K562 (cell line): ENCODE measurements at regions not wholly inside any gene's neighbourhood (a gene's known extent, or its start where the extent isn't known, plus 50 kb on each side); places are given as distances from the start of the nearest gene placed in this dataset.

Source experiments
- CBX3 ChIP-seq, 2 experiments: IDR thresholded peaks; 1 replicate in 1 of 2; 2 replicates in 1 of 2; pipeline ENCODE4 v1.6.1; 2012; ENCODE audit warnings: inconsistent platforms in 2 of 2, low read length in 2 of 2, borderline replicate concordance in 1 of 2, control low read depth in 1 of 2
- OTX1 ChIP-seq: fragments of 450-650 bp; formaldehyde crosslinking; IDR thresholded peaks from 2 replicates; pipeline ENCODE4 v1.4.0; 2022; ENCODE audit warnings: mild to moderate bottlenecking
- POLR2A ChIP-seq: fragments of 450-650 bp; conservative IDR thresholded peaks from 2 replicates; pipeline ENCODE4 v1.6.1; 2016
- SLC30A9 ChIP-seq: fragments of 250-450 bp; sonication (Bioruptor Pico); IDR thresholded peaks from 2 replicates; pipeline ENCODE4 v1.8.0; 2022; ENCODE audit warnings: mild to moderate bottlenecking, moderate library complexity
- ZNF589 ChIP-seq: fragments of 200-800 bp; sonication (Bioruptor generic); IDR thresholded peaks from 2 replicates; pipeline ENCODE4 v1.6.1; 2016; ENCODE audit warnings: low read depth, missing genetic modification characterization, missing compliant biosample characterization
- TF ChIP-seq, protein P1 (sequence below): sonication (generic); formaldehyde crosslinking; IDR thresholded peaks from 2 replicates; pipeline ENCODE4 v1.8.1; 2023; ENCODE audit warnings: mild to moderate bottlenecking, missing genetic modification reagents
- TF ChIP-seq, protein P2 (sequence below): fragments of 250-450 bp; sonication (Bioruptor Pico); IDR thresholded peaks from 2 replicates; pipeline ENCODE4 v1.4.0; 2020; ENCODE audit warnings: mild to moderate bottlenecking, moderate library complexity
- TF ChIP-seq, protein P3 (sequence below), 2 experiments: fragments of 200-800 bp in 1 of 2; sonication (Bioruptor generic) in 1 of 2; sonication (generic) in 1 of 2; formaldehyde crosslinking in 1 of 2; IDR thresholded peaks in 1 of 2; conservative IDR thresholded peaks in 1 of 2; 2 replicates each; pipeline versions ENCODE4 v1.5.0 to v1.6.1; 2016 to 2020; ENCODE audit warnings: missing compliant biosample characterization in 1 of 2, missing genetic modification characterization in 1 of 2, missing genetic modification reagents in 1 of 2
- TF ChIP-seq, protein P4 (sequence below): fragments of 450-650 bp; formaldehyde crosslinking; IDR thresholded peaks from 2 replicates; pipeline ENCODE4 v1.4.0; 2020; ENCODE audit warnings: mild to moderate bottlenecking, mixed read lengths
- TF ChIP-seq, protein P5 (sequence below): sonication (generic); formaldehyde crosslinking; IDR thresholded peaks from 2 replicates; pipeline ENCODE4 v1.8.0; 2022; ENCODE audit warnings: mild to moderate bottlenecking, missing genetic modification reagents
- TF ChIP-seq, protein P6 (sequence below), 2 experiments: IDR thresholded peaks; 2 replicates each; pipeline ENCODE4 v1.6.1; 2011; ENCODE audit warnings: borderline replicate concordance in 1 of 2, control low read depth in 1 of 2, low read depth in 1 of 2, low read length in 1 of 2, mild to moderate bottlenecking in 1 of 2, mixed read lengths in 1 of 2, moderate library complexity in 1 of 2; ENCODE audit not compliant: insufficient read depth in 1 of 2, insufficient read length in 1 of 2, poor library complexity in 1 of 2, severe bottlenecking in 1 of 2; ENCODE audit errors: extremely low read depth in 1 of 2
- TF ChIP-seq, protein P7 (sequence below): fragments of 450-650 bp; IDR thresholded peaks from 2 replicates; pipeline ENCODE4 v1.6.1; 2016; ENCODE audit warnings: antibody characterized with exemption

DNA sequence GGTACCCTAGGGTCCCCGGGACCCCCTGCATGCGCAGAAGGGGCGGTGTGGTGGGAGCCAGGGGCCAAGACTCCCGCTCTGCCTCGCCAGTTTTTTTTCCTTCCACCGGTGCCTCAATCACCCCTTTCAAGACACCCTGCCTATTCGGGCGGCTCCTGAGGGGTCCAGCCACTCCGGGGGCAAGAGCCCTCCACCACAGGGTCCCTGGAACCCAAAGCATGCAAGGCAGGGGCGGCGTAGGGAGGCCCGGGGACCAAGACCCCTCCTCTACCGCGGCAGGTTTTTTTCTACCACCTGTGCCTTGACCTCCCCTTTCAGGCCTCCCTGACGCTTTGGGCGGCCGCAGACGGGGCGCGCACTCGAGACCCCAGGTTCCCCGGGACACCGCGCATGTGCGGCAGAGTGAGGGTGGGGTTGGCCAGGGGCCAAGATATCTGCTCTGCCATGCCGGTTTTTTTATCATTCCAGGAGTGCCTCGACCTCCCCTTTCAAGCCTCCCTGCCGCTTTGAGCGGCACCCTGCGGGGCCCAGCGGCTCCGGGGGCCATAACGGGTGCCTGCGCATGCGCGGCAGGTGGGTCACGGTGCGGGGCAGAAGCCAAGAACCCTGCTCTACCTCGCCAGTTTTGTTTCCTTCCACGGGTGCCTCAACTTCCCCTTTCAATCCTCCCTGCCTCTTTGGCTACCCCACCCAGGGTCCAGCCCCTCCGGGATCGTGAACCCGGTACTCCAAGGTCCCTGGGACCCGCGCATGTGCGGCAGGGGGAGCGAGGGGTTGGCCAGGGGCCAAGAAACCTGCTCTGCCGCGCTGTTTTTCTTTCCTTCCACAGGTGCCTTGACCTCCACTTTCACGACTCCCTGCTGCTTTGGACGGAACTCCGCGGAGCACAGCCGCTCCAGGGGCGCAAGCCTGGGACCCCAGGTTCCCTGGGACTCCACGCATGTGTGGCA is 328.1 kb downstream of the ALG10 start (continued):
- TF ChIP-seq, protein P1, sequence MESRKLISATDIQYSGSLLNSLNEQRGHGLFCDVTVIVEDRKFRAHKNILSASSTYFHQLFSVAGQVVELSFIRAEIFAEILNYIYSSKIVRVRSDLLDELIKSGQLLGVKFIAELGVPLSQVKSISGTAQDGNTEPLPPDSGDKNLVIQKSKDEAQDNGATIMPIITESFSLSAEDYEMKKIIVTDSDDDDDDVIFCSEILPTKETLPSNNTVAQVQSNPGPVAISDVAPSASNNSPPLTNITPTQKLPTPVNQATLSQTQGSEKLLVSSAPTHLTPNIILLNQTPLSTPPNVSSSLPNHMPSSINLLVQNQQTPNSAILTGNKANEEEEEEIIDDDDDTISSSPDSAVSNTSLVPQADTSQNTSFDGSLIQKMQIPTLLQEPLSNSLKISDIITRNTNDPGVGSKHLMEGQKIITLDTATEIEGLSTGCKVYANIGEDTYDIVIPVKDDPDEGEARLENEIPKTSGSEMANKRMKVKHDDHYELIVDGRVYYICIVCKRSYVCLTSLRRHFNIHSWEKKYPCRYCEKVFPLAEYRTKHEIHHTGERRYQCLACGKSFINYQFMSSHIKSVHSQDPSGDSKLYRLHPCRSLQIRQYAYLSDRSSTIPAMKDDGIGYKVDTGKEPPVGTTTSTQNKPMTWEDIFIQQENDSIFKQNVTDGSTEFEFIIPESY (CRISPR knock-in tag) = 0 out of 2 replicates have a peak, but pooled peaks have one; percentile 3
- TF ChIP-seq, protein P2, sequence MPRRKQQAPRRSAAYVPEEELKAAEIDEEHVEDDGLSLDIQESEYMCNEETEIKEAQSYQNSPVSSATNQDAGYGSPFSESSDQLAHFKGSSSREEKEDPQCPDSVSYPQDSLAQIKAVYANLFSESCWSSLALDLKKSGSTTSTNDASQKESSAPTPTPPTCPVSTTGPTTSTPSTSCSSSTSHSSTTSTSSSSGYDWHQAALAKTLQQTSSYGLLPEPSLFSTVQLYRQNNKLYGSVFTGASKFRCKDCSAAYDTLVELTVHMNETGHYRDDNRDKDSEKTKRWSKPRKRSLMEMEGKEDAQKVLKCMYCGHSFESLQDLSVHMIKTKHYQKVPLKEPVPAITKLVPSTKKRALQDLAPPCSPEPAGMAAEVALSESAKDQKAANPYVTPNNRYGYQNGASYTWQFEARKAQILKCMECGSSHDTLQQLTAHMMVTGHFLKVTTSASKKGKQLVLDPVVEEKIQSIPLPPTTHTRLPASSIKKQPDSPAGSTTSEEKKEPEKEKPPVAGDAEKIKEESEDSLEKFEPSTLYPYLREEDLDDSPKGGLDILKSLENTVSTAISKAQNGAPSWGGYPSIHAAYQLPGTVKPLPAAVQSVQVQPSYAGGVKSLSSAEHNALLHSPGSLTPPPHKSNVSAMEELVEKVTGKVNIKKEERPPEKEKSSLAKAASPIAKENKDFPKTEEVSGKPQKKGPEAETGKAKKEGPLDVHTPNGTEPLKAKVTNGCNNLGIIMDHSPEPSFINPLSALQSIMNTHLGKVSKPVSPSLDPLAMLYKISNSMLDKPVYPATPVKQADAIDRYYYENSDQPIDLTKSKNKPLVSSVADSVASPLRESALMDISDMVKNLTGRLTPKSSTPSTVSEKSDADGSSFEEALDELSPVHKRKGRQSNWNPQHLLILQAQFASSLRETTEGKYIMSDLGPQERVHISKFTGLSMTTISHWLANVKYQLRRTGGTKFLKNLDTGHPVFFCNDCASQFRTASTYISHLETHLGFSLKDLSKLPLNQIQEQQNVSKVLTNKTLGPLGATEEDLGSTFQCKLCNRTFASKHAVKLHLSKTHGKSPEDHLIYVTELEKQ (CRISPR knock-in tag) = no peak
- TF ChIP-seq, protein P3, sequence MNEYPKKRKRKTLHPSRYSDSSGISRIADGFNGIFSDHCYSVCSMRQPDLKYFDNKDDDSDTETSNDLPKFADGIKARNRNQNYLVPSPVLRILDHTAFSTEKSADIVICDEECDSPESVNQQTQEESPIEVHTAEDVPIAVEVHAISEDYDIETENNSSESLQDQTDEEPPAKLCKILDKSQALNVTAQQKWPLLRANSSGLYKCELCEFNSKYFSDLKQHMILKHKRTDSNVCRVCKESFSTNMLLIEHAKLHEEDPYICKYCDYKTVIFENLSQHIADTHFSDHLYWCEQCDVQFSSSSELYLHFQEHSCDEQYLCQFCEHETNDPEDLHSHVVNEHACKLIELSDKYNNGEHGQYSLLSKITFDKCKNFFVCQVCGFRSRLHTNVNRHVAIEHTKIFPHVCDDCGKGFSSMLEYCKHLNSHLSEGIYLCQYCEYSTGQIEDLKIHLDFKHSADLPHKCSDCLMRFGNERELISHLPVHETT (CRISPR knock-in tag; conservative IDR thresholded peaks at IDR 0.05 in 1 of 2, IDR thresholded peaks at IDR 0.05 in 1 of 2) = no peak
- TF ChIP-seq CBX3 (IDR thresholded peaks at IDR 0.05; ENCODE audit: borderline replicate concordance in 1 of 2, low read length in 2 of 2) (no peak), POLR2A (0 out of 2 replicates have a peak, but pooled peaks have one; percentile 43), ZNF589 (no peak), SLC30A9 (CRISPR knock-in tag) (no peak), OTX1 (CRISPR knock-in tag) (no peak)
- TF ChIP-seq, protein P4, sequence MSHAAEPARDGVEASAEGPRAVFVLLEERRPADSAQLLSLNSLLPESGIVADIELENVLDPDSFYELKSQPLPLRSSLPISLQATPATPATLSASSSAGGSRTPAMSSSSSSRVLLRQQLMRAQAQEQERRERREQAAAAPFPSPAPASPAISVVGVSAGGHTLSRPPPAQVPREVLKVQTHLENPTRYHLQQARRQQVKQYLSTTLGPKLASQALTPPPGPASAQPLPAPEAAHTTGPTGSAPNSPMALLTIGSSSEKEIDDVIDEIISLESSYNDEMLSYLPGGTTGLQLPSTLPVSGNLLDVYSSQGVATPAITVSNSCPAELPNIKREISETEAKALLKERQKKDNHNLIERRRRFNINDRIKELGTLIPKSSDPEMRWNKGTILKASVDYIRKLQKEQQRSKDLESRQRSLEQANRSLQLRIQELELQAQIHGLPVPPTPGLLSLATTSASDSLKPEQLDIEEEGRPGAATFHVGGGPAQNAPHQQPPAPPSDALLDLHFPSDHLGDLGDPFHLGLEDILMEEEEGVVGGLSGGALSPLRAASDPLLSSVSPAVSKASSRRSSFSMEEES (CRISPR knock-in tag) = no peak
- TF ChIP-seq, protein P5, sequence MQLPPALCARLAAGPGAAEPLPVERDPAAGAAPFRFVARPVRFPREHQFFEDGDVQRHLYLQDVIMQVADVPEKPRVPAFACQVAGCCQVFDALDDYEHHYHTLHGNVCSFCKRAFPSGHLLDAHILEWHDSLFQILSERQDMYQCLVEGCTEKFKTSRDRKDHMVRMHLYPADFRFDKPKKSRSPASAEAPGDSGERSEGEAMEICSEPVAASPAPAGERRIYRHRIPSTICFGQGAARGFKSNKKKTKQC = 0 out of 2 replicates have a peak, but pooled peaks have one; percentile 37
- TF ChIP-seq, protein P6, sequence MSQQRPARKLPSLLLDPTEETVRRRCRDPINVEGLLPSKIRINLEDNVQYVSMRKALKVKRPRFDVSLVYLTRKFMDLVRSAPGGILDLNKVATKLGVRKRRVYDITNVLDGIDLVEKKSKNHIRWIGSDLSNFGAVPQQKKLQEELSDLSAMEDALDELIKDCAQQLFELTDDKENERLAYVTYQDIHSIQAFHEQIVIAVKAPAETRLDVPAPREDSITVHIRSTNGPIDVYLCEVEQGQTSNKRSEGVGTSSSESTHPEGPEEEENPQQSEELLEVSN (IDR thresholded peaks at IDR 0.05; ENCODE audit: borderline replicate concordance in 1 of 2, extremely low read depth in 1 of 2, insufficient read depth in 1 of 2, insufficient read length in 1 of 2, low read depth in 1 of 2, low read length in 1 of 2, poor library complexity in 1 of 2, severe bottlenecking in 1 of 2) = peak in 1 of 2 experiments; percentile 68
- TF ChIP-seq, protein P7, sequence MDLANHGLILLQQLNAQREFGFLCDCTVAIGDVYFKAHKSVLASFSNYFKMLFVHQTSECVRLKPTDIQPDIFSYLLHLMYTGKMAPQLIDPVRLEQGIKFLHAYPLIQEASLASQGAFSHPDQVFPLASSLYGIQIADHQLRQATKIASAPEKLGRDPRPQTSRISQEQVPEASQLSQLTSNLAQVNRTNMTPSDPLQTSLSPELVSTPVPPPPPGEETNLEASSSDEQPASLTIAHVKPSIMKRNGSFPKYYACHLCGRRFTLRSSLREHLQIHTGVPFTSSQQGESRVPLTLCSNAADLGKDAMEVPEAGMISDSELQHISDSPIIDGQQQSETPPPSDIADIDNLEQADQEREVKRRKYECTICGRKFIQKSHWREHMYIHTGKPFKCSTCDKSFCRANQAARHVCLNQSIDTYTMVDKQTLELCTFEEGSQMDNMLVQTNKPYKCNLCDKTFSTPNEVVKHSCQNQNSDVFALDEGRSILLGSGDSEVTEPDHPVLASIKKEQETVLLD = peak; percentile 95
